Dedifferentiated amniotic fluid mesenchymal stem cell (primary cell): ENCODE measurements at regions not wholly inside any gene's neighbourhood (a gene's known extent, or its start where the extent isn't known, plus 50 kb on each side); places are given as distances from the start of the nearest gene placed in this dataset.

Source experiments
- DNase-seq: peaks from one replicate; pipeline ENCODE4 v3.0.0-alpha.2; 2016; ENCODE audit errors: extremely low spot score

- no peak for DNase-seq
These were observed 51.9 kb upstream of the PTPRS start for GRCh38 chr19:5392486-5392885.

- DNase-seq: no peak
These were observed 52.5 kb upstream of the PTPRS start for GRCh38 chr19:5393088-5393487.

GRCh38 chr19:5394551-5395505 lies 54.2 kb upstream of the PTPRS start:
- no peak for DNase-seq

- DNase-seq: no peak
These were observed 54.9 kb upstream of the PTPRS start for GRCh38 chr19:5395556-5395955.

GRCh38 chr19:5396096-5396939 lies 55.7 kb upstream of the PTPRS start:
- DNase-seq: no peak

GRCh38 chr19:5396963-5397362 lies 56.4 kb upstream of the PTPRS start:
- DNase-seq: no peak

GRCh38 chr19:5397804-5398692 lies 57.2 kb upstream of the ZNRF4 start:
- no peak for DNase-seq

GRCh38 chr19:5398693-5399057 lies 56.5 kb upstream of the ZNRF4 start:
- no peak for DNase-seq

- peak; percentile 75 for DNase-seq
These were observed 51.1 kb upstream of the ZNRF4 start for GRCh38 chr19:5403968-5404640.
